Heart right ventricle (tissue), 16 donors: ENCODE measurements at regions not wholly inside any gene's neighbourhood (a gene's known extent, or its start where the extent isn't known, plus 50 kb on each side); places are given as distances from the start of the nearest gene placed in this dataset.
A peak's percentile ranks its signal among the peaks of the same experiment; 100 is the strongest.

Experiments
- ATAC-seq, 8 donors: fragments of 200-7000 bp; cut with Tn5 transposase; one replicate each; pipeline ENCODE4 v1.9.1; 2020; ENCODE audit warnings: mild to moderate bottlenecking in 8 of 8, moderate library complexity in 8 of 8, moderate number of reproducible peaks in 1 of 8
- DNase-seq, 2 donors: peaks; one replicate each; pipeline ENCODE4 v3.0.0-alpha.2; 2020
- H3K27ac ChIP-seq, 10 donors: fragments of 200-600 bp; sonication (generic) in 2 of 10; one replicate each; pipeline versions ENCODE4 v1.5.0 to v1.8.0; 2020 to 2022; ENCODE audit warnings: mild to moderate bottlenecking in 3 of 10
- H3K27me3 ChIP-seq, 7 donors: fragments of 200-600 bp; one replicate each; pipeline ENCODE4 v1.8.0; 2021 to 2022; ENCODE audit warnings: mild to moderate bottlenecking in 2 of 7
- H3K36me3 ChIP-seq, 9 donors: fragments of 200-600 bp; sonication (generic) in 1 of 9; one replicate each; pipeline versions ENCODE4 v1.5.0 to v1.8.0; 2020 to 2022; ENCODE audit warnings: mild to moderate bottlenecking in 2 of 9
- H3K4me1 ChIP-seq, 9 donors: fragments of 200-600 bp; sonication (generic) in 1 of 9; one replicate each; pipeline versions ENCODE4 v1.5.0 to v1.8.0; 2020 to 2022; ENCODE audit warnings: mild to moderate bottlenecking in 4 of 9
- H3K4me3 ChIP-seq, 10 donors: fragments of 200-600 bp; sonication (generic) in 2 of 10; one replicate each; pipeline versions ENCODE4 v1.5.0 to v1.8.0; 2020 to 2022; ENCODE audit warnings: mild to moderate bottlenecking in 7 of 10, moderate library complexity in 2 of 10
- H3K9me3 ChIP-seq, 11 donors: fragments of 200-600 bp in 10 of 11; sonication (generic) in 2 of 11; one replicate each; pipeline versions ENCODE4 v1.5.0 to v1.8.0; 2013 to 2022; ENCODE audit warnings: mild to moderate bottlenecking in 2 of 11, control low read depth in 1 of 11, moderate library complexity in 1 of 11
- WGBS, 2 donors: extraction: QIAGEN DNeasy Blood & Tissue Kit; methylation state at CpG; one replicate each; pipeline ENCODE4 v1.1.7; 2013; ENCODE audit warnings: inconsistent platforms in 1 of 2; 5-methylcytosine and 5-hydroxymethylcytosine counted together
- intact Hi-C, 10 donors: fragments of 100-400 bp; cut with DNase I; formaldehyde crosslinking; loops; one replicate each; pipeline versions ENCODE4 v1.11.1 to v1.14.2; 2022
- TF ChIP-seq, protein P1 (sequence below), 9 donors: fragments of 200-600 bp; sonication (generic) in 2 of 9; IDR thresholded peaks; one replicate each; pipeline versions ENCODE4 v1.5.0 to v1.8.0; 2021 to 2022; ENCODE audit warnings: antibody characterized with exemption in 9 of 9, mild to moderate bottlenecking in 5 of 9, moderate library complexity in 1 of 9
- donor health status: Arrhythmogenic right ventricular cardiomyopathy.
- donor health status: ischemic (EF 13 %, LVEDD 7.1; RV severe dilation, severe dysfunction).
- donor health status: healthy with polysubstance abuse.
- donor health status: DM: no; HTN: yes; CAD: no.
- donor health status: DM: no; HTN: no; CAD: no.
- donor health status: ischemic (EF 25% LVEDD 6.9; RV normal size, moderate dysfunction).
- donor health status: ischemic (EF 25% LVEDD 5.7; RV mildly dilated, moderate dysfunction).
- donor health status: healthy.
- donor health status: DM: yes; HTN: yes; CAD: no.
- donor health status: Ischemic cardiomyopathy.
- donor health status: ischemic (EF 35%, LVEDD 5.7; RV mildly dilated, moderate dysfunction).
- donor health status: nonischemic (EF 11% LVEDD 7.7; RV severe dilation, severe dysfunction).
- donor health status: DM: yes; HTN: yes; CAD: no.
- donor health status: PGD.
- donor health status: ischemic (EF 29% LVEDD 5.4; RV normal size, mild dysfunction).
- donor health status: nonischemic (EF 23%, LVEDD 6.1; RV moderate dilation, normal function).

DNA sequence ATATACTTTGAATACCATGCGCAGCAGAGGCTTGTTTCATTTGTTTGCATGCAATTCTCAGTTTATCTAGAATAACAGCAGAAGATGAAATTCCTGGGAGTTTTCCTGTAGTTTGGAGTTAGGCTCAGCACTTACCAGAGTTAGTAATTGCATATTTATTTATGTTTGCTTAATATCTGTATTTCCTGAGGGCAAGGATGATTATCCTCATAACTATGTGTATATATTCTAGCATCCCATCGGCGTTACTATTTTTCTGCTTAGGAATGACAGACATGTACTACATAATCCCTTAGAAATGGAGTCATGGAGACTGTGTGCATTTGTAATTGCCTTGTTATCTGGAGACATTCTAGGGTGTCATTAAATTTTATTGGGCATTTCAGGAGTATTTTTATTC, 1184.8 kb downstream of the DTWD2 start:
- Histone ChIP-seq H3K27me3 (no peaks in the 10 kb centered on the region), H3K27ac (no peak overlapping the region), H3K9me3 (peaks cover 0 to 15% (median 0%) of the 10 kb centered on the region in 11 donors), H3K4me1 (no peaks in the 10 kb centered on the region), H3K36me3 (no peaks in the 10 kb centered on the region), H3K4me3 (no peak overlapping the region)
- WGBS, 2 donors: 79 to 83% methylated on average over 3 of the region's 3 CpGs
- TF ChIP-seq, protein P1, sequence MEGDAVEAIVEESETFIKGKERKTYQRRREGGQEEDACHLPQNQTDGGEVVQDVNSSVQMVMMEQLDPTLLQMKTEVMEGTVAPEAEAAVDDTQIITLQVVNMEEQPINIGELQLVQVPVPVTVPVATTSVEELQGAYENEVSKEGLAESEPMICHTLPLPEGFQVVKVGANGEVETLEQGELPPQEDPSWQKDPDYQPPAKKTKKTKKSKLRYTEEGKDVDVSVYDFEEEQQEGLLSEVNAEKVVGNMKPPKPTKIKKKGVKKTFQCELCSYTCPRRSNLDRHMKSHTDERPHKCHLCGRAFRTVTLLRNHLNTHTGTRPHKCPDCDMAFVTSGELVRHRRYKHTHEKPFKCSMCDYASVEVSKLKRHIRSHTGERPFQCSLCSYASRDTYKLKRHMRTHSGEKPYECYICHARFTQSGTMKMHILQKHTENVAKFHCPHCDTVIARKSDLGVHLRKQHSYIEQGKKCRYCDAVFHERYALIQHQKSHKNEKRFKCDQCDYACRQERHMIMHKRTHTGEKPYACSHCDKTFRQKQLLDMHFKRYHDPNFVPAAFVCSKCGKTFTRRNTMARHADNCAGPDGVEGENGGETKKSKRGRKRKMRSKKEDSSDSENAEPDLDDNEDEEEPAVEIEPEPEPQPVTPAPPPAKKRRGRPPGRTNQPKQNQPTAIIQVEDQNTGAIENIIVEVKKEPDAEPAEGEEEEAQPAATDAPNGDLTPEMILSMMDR (IDR thresholded peaks at IDR 0.05): no peak
- ATAC-seq: no peak
- DNase-seq: no peak
- intact Hi-C loops: no loop called here

DNA sequence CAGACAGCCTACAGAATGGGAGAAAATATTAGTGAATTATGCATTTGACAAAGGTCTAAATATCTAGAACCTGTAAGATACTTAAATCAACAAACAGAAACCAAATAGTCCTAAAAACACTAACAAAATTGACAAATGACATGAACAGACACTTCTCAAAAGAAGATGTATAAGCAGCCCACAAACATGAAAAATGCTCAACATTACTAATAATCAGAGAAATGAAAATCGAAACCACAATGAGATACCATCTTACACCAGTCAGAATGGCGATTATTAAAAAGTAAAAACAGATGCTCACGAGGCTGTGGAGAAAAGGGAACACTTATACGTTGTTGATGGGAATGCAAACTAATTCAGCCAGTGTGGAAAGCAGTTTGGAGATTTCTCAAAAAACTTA, 1186.8 kb downstream of the DTWD2 start:
- Histone ChIP-seq H3K36me3 (no peaks in the 10 kb centered on the region), H3K27me3 (no peaks in the 10 kb centered on the region), H3K4me1 (no peaks in the 10 kb centered on the region), H3K9me3 (peaks cover 0 to 15% (median 0%) of the 10 kb centered on the region in 11 donors), H3K4me3 (no peak overlapping the region), H3K27ac (no peak overlapping the region)
- ATAC-seq (no peak), DNase-seq (no peak)
- intact Hi-C loops: no loop called here
- WGBS, 2 donors: 94 to 95% methylated on average over 4 of the region's 4 CpGs
- TF ChIP-seq, protein P1 (IDR thresholded peaks at IDR 0.05): no peak

DNA sequence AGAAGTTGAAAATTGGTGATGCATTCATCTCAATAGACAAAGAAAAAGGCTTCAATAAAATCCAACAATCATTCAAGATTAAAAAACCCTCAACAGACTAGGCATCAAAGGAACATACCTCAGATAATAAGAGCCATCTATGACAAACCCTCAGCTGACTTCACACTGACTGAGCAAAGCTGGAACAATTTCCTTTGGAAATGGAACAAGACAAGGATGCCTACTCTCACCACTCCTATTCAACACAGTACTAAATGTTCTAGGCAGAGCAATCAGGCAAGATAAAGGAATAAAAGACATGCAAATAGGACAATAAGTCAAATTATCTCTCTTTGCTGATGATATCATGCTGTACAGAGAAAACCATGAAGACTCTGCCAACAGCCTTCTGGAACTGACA, 1188.1 kb downstream of the DTWD2 start:
- no peaks in the 10 kb centered on the region for H3K4me1 ChIP-seq
- no peak for DNase-seq
- intact Hi-C loops: no loop called here
- H3K27ac ChIP-seq: no peak overlapping the region
- no peak overlapping the region for H3K4me3 ChIP-seq
- ATAC-seq: peak in 6 of 8 donors; percentile 25 to 90 (median 67)
- peaks cover 0 to 15% (median 0%) of the 10 kb centered on the region in 11 donors for H3K9me3 ChIP-seq
- no peaks in the 10 kb centered on the region for H3K36me3 ChIP-seq
- TF ChIP-seq, protein P1 (IDR thresholded peaks at IDR 0.05): no peak
- H3K27me3 ChIP-seq: no peaks in the 10 kb centered on the region

DNA sequence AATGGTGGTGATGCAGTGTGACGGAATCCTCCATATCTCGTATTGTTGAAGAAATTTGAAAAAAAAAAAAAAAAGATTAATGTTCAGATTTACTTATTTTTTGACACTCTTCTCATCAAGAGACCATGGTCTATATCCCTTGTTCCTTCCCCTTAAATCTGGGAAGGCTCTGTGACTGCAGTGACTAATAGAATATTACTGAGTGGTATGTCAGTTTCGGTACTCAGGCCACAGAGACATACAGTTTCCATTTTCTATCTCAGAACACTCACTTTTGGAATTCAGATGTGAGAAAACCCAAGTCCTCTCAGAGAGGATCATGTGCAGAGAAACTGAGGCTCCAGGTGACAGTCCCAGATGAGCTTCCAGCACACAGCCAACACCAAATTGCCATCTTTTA, 1193.5 kb downstream of the DTWD2 start:
- DNase-seq: no peak
- Histone ChIP-seq H3K36me3 (no peaks in the 10 kb centered on the region), H3K4me3 (no peak overlapping the region), H3K27me3 (no peaks in the 10 kb centered on the region), H3K27ac (no peak overlapping the region), H3K9me3 (no peaks in the 10 kb centered on the region), H3K4me1 (peaks cover 0 to 6% (median 0%) of the 10 kb centered on the region in 9 donors)
- WGBS, 2 donors: 95 to 100% methylated on average over 3 of the region's 3 CpGs
- TF ChIP-seq, protein P1 (IDR thresholded peaks at IDR 0.05): no peak
- intact Hi-C loops: loop anchor here in 1 of 10 donors (5.0 kb wide), 1 partner anchor 1563 kb away; no protein-coding TSS in a partner anchor
- ATAC-seq: no peak
